NCI-H69 (cell line): ENCODE measurements at regions not wholly inside any gene's neighbourhood (a gene's known extent, or its start where the extent isn't known, plus 50 kb on each side); places are given as distances from the start of the nearest gene placed in this dataset.
"Not testable (repeated sequence)": the region's sequence is repeated elsewhere in the genome, so short reads cannot be mapped to it uniquely, and the experiment has no call there.

Experiments
- DNase-seq: peaks from one replicate; lab custom pipeline; 2025; lab: John Stamatoyannopoulos, UW

GRCh38 chr14:30223385-30223785 is 295.7 kb upstream of the PRKD1 start:
- peak; percentile 98 for DNase-seq

GRCh38 chr14:30223966-30224365 is 296.3 kb upstream of the PRKD1 start:
- DNase-seq = peak; percentile 31

DNA sequence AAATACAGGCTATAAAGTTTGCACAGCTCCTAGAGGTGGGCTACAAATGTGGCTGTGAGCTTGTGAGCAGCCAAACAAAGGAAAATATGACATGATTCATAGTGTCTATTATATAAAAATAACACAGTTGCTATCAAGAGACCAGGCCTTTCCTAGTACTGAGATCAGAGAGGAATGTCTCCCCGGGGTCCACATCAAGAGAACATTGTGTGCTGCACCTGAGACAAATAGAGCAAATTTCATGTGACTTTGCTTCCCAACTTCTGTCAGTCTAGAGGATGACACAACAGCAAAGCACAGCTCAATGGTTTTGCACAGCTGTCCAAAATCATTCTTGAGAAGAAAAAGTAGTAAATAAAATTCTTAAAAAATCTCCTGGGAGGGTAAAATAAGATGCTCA is 297.5 kb upstream of the PRKD1 start:
- no peak for DNase-seq

- DNase-seq = no peak
Measured at GRCh38 chr14:30227436-30227835, 299.8 kb upstream of the PRKD1 start.

DNA sequence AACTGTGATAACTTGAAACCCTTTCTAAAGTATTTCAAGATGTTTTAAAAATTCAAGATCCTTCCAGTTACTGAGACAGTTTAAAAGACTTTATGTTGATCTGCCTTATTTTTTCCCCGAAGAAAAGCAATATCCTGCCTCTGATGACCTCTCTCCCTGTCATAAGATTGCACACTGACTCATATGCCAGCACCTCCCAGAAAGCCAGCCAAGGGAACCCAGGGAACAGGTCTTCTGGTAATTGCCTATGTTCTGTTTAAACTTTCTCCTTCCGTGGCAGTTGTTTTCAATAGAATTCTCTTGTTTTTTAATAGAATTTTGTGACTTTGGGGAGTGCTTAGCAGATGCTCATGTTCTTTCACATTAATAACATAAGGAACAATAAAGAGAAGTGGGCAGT is 300.2 kb upstream of the PRKD1 start:
- DNase-seq = peak; percentile 46

GRCh38 chr14:30230719-30231118 is 303.1 kb upstream of the PRKD1 start:
- no peak for DNase-seq

GRCh38 chr14:30234966-30235365 is 307.3 kb upstream of the PRKD1 start:
- no peak for DNase-seq

- no peak for DNase-seq
Measured at GRCh38 chr14:30235485-30235884, 307.8 kb upstream of the PRKD1 start.

DNA sequence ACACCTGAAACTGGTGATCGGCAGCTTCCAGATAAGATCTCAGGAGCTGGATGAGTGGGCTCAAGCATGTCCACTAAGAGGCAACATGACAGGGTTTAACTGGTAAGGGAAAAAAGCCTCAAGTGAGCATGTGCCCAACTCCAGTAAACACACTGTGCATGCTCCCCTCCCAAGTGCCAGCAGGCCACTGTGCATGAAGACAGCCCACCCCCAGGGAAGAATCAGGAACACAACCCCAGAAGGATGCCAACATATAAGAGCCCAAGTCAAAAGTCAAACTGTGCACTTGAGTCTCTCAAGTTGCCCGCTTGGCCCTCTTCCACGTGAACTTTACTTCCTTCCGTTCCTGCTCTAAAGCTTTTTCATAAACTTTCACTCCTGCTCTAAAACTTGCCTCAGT is 311.3 kb upstream of the PRKD1 start:
- DNase-seq = no peak

DNA sequence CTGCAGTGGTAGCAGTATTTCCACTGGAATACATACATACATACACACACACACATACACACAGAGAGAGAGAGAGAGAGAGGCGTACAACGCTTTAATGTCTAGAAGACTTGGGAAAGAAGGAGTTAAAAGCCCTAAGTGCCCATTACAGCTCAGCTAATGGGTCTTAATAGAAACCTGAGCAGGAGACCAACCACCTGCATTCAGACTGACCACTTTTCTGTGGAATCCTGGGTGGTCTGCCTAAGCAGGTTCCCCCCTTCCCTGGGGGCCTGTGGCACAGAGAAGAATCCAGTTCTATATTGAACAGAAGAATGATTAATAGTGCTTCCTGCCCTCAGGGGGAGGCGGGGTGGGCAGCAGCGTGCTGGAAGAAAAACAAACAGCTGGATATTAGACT is 312.4 kb upstream of the PRKD1 start:
- DNase-seq = peak; percentile 93

DNA sequence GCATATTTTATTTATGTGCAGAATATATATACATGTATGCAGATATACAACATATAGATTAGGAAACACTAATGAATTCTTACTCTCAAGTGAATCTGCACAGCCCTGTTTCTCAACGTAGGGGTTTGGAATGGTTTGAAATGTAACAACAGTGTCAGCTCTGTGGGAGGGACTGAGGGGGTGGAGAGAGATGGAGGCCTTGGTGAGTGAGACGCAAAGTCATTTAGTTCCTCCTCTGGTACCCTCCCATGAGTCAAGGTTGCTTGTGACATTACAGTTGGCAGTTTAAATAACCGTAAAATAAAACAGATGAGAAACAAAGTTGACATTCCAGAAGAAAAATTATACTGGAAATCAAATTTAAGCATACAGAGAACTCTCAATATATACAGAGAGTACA is 313.0 kb upstream of the PRKD1 start:
- DNase-seq = peak; percentile 68

DNA sequence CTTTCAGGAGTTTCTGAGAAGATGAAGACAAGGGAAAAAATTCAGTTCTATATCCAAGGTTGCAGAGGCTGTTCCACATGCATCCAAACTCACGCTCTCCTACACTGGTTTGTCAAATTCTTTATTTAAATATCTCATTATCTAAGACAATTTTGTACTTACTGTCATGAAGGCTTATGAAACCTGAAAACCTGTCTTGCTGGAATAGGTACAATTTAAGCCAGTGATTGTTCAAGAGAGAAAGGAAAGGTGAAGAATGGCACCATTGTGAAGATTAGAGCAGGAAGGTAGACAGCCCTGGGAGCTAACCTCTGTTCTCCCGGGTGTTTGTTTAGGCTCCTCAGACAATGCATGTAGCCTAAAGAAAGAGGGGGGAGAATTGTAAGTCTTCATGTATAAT is 315.1 kb upstream of the PRKD1 start:
- peak; percentile 78 for DNase-seq

DNA sequence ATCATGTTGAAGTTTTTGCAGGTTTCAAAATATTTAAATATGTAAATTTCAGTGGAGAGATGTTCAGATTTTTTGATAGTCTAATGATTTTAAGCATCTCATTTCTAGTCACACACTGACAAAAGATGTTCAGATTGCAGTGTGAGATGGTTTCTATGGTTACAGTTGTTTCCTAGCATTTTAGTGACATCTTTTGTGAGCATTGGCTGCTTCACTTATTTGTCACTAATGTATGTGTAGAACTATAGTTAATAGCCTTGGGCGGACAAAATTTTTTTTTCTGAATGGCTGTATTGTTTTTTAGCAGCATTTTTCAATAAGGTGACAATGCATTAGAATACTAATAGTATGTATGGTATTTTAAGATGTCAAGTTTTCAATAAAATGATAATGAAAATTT is 315.6 kb upstream of the PRKD1 start:
- peak; percentile 82 for DNase-seq

DNA sequence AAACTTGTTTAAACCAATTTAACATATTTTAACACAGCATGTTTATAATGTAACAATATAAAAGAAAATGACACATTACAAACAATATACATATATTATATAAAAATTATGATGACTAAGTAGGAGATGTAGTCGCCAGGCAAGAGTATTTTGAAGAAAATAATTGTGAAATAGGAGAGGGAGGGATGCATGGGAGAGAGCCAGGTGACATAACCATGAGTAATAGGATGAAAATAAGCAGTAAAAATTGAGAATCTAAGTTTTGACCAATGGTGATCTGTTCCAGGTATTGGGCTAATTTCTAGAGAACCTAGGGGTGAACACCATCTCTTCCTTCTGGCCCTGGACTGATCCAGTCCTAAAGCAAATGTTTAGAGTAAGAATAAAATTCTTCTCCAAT is 315.2 kb upstream of the G2E3 start:
- DNase-seq = peak; percentile 18

- DNase-seq = not testable (repeated sequence)
Measured at GRCh38 chr14:30244348-30244747, 314.6 kb upstream of the G2E3 start.

GRCh38 chr14:30251017-30251416 is 307.9 kb upstream of the G2E3 start:
- peak; percentile 64 for DNase-seq

DNA sequence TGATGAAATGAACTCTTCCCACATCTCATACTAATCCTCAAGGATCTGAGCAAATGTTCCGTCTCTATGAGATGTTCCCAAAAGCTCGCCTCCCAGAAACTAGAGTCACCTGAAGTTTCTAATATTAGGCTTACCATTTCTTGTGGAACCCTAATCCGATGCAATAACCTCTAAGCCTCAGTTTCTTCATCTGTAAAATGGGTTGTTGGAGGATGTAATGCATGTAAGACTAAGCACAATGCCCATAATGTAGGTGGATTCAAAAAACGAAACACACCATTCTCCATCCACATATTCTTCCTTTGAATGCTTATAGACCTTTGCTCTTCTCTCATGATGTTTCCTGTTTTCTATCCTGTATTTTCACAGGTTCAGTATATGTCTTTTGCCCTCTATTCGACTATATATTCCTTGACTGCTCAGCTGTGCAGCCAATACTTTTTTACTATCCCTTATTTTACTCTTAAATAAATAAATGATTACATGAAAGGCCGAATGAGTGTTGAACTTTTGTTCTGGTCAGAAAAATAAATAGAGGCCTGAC is 307.3 kb upstream of the G2E3 start:
- peak; percentile 27 for DNase-seq

GRCh38 chr14:30252151-30252550 is 306.8 kb upstream of the G2E3 start:
- DNase-seq = no peak

DNA sequence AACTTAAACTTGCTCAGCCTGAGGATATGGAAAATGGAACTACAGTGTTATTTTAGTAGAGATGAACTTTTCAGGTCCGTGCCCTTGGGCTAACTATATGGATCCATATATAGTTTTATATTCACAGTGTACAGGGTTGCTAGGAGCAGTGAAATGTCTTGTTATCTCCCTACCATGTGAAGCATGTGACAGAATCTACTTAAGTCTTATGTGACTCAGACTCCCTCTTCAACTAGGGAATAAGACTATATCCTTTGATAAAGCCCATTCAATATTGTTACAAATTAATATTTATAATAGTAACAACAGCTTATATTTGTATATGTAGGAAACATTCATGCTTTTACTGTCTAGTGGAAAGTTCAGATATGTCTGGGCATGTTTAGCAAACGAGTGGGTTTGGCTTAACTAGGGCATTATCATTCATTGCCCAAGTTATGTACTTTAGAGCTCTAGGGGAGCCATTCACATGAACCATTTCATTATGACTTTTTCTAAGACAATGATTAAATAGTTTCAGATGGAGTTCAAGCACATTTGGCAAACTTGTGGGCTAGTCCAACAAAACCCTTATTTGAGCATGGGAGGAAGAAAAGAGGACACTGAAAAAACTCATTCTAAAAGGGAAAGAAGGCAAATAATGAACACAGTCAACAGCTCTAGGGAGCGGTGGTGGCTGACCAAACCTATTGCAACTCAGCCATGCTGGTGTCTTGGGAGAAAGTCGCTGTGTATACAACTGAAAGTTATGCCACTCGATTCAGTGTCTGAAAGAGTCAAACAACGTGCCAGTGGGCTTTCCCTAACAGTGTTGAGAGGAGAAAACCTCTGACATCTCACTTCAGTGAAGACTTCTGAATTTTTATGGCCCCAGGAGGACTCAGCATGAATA is 305.9 kb upstream of the G2E3 start:
- DNase-seq = peak; percentile 71

GRCh38 chr14:30256627-30257026 is 302.3 kb upstream of the G2E3 start:
- DNase-seq = no peak

DNA sequence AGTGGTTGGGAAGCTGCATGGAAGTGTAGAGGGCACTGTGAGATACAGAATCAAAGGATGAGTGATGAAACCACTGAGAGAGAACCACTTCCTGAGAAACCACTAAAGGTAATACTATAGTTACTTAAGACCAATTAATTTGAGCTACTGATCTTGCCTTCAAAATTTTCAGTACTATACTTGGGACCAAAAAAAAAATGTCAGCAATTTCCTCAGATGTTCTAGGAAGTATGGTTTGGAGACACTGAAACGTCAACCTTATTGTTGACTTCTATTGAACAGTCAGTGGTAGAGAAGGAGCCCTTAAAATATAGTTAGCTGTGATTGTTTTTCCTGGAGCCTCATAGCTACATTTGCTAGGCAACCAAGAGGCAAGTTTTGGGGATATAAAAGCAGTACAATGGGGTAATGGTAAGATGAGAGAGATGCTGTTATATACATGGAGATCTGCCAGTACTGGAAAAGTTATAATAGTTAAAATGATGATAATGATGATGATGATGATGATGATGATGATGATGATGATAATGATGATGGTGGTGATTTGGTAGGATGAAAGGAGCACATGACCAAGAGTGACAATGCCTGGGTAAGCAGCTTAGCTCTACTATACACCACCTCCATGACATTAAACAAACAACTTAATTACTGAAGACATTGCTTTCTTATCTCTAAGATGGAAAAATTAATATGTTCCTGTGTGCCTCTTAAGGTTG is 300.9 kb upstream of the G2E3 start:
- no peak for DNase-seq

- no peak for DNase-seq
Measured at GRCh38 chr14:30260833-30261607, 297.9 kb upstream of the G2E3 start.
